ENCODE measurements at regions not wholly inside any gene's neighbourhood (a gene's known extent, or its start where the extent isn't known, plus 50 kb on each side); places are given as distances from the start of the nearest gene placed in this dataset.

- no peak for ATAC-seq (ENCODE audit: low read depth)
- no peaks in the 10 kb centered on the region for H3K9me3 ChIP-seq (ENCODE audit: severe bottlenecking)
- no peak for TF ChIP-seq CTCF (IDR thresholded peaks at IDR 0.05; ENCODE audit: poor library complexity, severe bottlenecking)
- H3K36me3 ChIP-seq (ENCODE audit: low read depth): no peaks in the 10 kb centered on the region
- no peaks in the 10 kb centered on the region for H3K27me3 ChIP-seq (ENCODE audit: insufficient read depth, poor library complexity, severe bottlenecking)
- H3K27ac ChIP-seq (ENCODE audit: poor library complexity, severe bottlenecking): no peak overlapping the region
- H3K4me1 ChIP-seq (ENCODE audit: insufficient read depth, poor library complexity, severe bottlenecking): no peaks in the 10 kb centered on the region
- DNase-seq (ENCODE audit: low spot score): no peak
- no peak overlapping the region for H3K4me3 ChIP-seq (ENCODE audit: severe bottlenecking)
Measured at GRCh38 chr19:28042516-28042915, 1170.4 kb downstream of the UQCRFS1 start.

- H3K27me3 ChIP-seq (ENCODE audit: insufficient read depth, poor library complexity, severe bottlenecking): no peaks in the 10 kb centered on the region
- H3K4me1 ChIP-seq (ENCODE audit: insufficient read depth, poor library complexity, severe bottlenecking): no peaks in the 10 kb centered on the region
- TF ChIP-seq CTCF (IDR thresholded peaks at IDR 0.05; ENCODE audit: poor library complexity, severe bottlenecking): no peak
- H3K9me3 ChIP-seq (ENCODE audit: severe bottlenecking): no peaks in the 10 kb centered on the region
- no peak overlapping the region for H3K27ac ChIP-seq (ENCODE audit: poor library complexity, severe bottlenecking)
- ATAC-seq (ENCODE audit: low read depth) (peak; percentile 64), DNase-seq (ENCODE audit: low spot score) (no peak)
- H3K4me3 ChIP-seq (ENCODE audit: severe bottlenecking): no peak overlapping the region
- H3K36me3 ChIP-seq (ENCODE audit: low read depth): no peaks in the 10 kb centered on the region
Measured at GRCh38 chr19:28039677-28040381, 1173.1 kb downstream of the UQCRFS1 start.

GRCh38 chr19:28037186-28037585, 1175.8 kb downstream of the UQCRFS1 start:
- ATAC-seq (ENCODE audit: low read depth) (no peak), DNase-seq (ENCODE audit: low spot score) (no peak)
- TF ChIP-seq CTCF (IDR thresholded peaks at IDR 0.05; ENCODE audit: poor library complexity, severe bottlenecking): no peak
- H3K4me1 ChIP-seq (ENCODE audit: insufficient read depth, poor library complexity, severe bottlenecking): no peaks in the 10 kb centered on the region
- H3K27ac ChIP-seq (ENCODE audit: poor library complexity, severe bottlenecking): no peak overlapping the region
- H3K27me3 ChIP-seq (ENCODE audit: insufficient read depth, poor library complexity, severe bottlenecking): no peaks in the 10 kb centered on the region
- no peak overlapping the region for H3K4me3 ChIP-seq (ENCODE audit: severe bottlenecking)
- H3K9me3 ChIP-seq (ENCODE audit: severe bottlenecking): no peaks in the 10 kb centered on the region
- H3K36me3 ChIP-seq (ENCODE audit: low read depth): no peaks in the 10 kb centered on the region

GRCh38 chr19:28036486-28036885, 1176.5 kb downstream of the UQCRFS1 start:
- no peaks in the 10 kb centered on the region for H3K9me3 ChIP-seq (ENCODE audit: severe bottlenecking)
- no peak for TF ChIP-seq CTCF (IDR thresholded peaks at IDR 0.05; ENCODE audit: poor library complexity, severe bottlenecking)
- no peak overlapping the region for H3K4me3 ChIP-seq (ENCODE audit: severe bottlenecking)
- DNase-seq (ENCODE audit: low spot score): no peak
- no peak overlapping the region for H3K27ac ChIP-seq (ENCODE audit: poor library complexity, severe bottlenecking)
- H3K4me1 ChIP-seq (ENCODE audit: insufficient read depth, poor library complexity, severe bottlenecking): no peaks in the 10 kb centered on the region
- H3K36me3 ChIP-seq (ENCODE audit: low read depth): no peaks in the 10 kb centered on the region
- H3K27me3 ChIP-seq (ENCODE audit: insufficient read depth, poor library complexity, severe bottlenecking): no peaks in the 10 kb centered on the region
- no peak for ATAC-seq (ENCODE audit: low read depth)

GRCh38 chr19:28034936-28035335, 1178.0 kb downstream of the UQCRFS1 start:
- H3K27me3 ChIP-seq (ENCODE audit: insufficient read depth, poor library complexity, severe bottlenecking): no peaks in the 10 kb centered on the region
- H3K27ac ChIP-seq (ENCODE audit: poor library complexity, severe bottlenecking): no peak overlapping the region
- peaks cover 2% of the 10 kb centered on the region for H3K9me3 ChIP-seq (ENCODE audit: severe bottlenecking)
- H3K4me3 ChIP-seq (ENCODE audit: severe bottlenecking): no peak overlapping the region
- no peak for DNase-seq (ENCODE audit: low spot score)
- no peak for ATAC-seq (ENCODE audit: low read depth)
- no peak for TF ChIP-seq CTCF (IDR thresholded peaks at IDR 0.05; ENCODE audit: poor library complexity, severe bottlenecking)
- no peaks in the 10 kb centered on the region for H3K4me1 ChIP-seq (ENCODE audit: insufficient read depth, poor library complexity, severe bottlenecking)
- H3K36me3 ChIP-seq (ENCODE audit: low read depth): no peaks in the 10 kb centered on the region
